Kidney glomerular epithelial cell (primary cell): ENCODE measurements at regions not wholly inside any gene's neighbourhood (a gene's known extent, or its start where the extent isn't known, plus 50 kb on each side); places are given as distances from the start of the nearest gene placed in this dataset.

Experiments
- DNase-seq: peaks from one replicate; lab custom pipeline; 2025; lab: John Stamatoyannopoulos, UW

- no peak for DNase-seq
These were observed 50.8 kb upstream of the NAV2 start for GRCh38 chr11:19661827-19662226.

GRCh38 chr11:19660076-19660475 is 52.6 kb upstream of the NAV2 start:
- peak; percentile 68 for DNase-seq

GRCh38 chr11:19659529-19659928 is 53.1 kb upstream of the NAV2 start:
- no peak for DNase-seq

- no peak for DNase-seq
These were observed 54.3 kb upstream of the NAV2 start for GRCh38 chr11:19658344-19658743.

- no peak for DNase-seq
These were observed 56.5 kb upstream of the NAV2 start for GRCh38 chr11:19656140-19656541.

GRCh38 chr11:19652623-19653375 is 59.8 kb upstream of the NAV2 start:
- no peak for DNase-seq

- DNase-seq = no peak
These were observed 61.0 kb upstream of the NAV2 start for GRCh38 chr11:19651653-19652052.

- DNase-seq = no peak
These were observed 61.6 kb upstream of the NAV2 start for GRCh38 chr11:19651028-19651427.

- DNase-seq = no peak
These were observed 62.2 kb upstream of the NAV2 start for GRCh38 chr11:19650467-19650866.

GRCh38 chr11:19649751-19650150 is 62.9 kb upstream of the NAV2 start:
- DNase-seq = no peak

- DNase-seq = no peak
These were observed 64.3 kb upstream of the NAV2 start for GRCh38 chr11:19648321-19648720.

- DNase-seq = no peak
These were observed 64.8 kb upstream of the NAV2 start for GRCh38 chr11:19647816-19648215.

GRCh38 chr11:19646921-19647320 is 65.7 kb upstream of the NAV2 start:
- DNase-seq = peak; percentile 73

- DNase-seq = no peak
These were observed 66.3 kb upstream of the NAV2 start for GRCh38 chr11:19646308-19646707.

- no peak for DNase-seq
These were observed 68.3 kb upstream of the NAV2 start for GRCh38 chr11:19644316-19644715.

GRCh38 chr11:19642185-19643158 is 70.2 kb upstream of the NAV2 start:
- DNase-seq = no peak

- DNase-seq = no peak
These were observed 73.0 kb upstream of the NAV2 start for GRCh38 chr11:19639603-19640105.

GRCh38 chr11:19635332-19635731 is 77.3 kb upstream of the NAV2 start:
- no peak for DNase-seq

GRCh38 chr11:19633276-19633675 is 79.4 kb upstream of the NAV2 start:
- DNase-seq = no peak

- DNase-seq = no peak
These were observed 80.2 kb upstream of the NAV2 start for GRCh38 chr11:19632499-19632834.

GRCh38 chr11:19631712-19632498 is 80.7 kb upstream of the NAV2 start:
- DNase-seq = no peak

GRCh38 chr11:19628018-19628417 is 84.6 kb upstream of the NAV2 start:
- DNase-seq = no peak
